GM04504 (cell line): ENCODE measurements at regions not wholly inside any gene's neighbourhood (a gene's known extent, or its start where the extent isn't known, plus 50 kb on each side); places are given as distances from the start of the nearest gene placed in this dataset.

Experiments
- DNase-seq: peaks from one replicate; pipeline ENCODE4 v3.0.0-alpha.2; 2012; ENCODE audit warnings: low read depth

DNA sequence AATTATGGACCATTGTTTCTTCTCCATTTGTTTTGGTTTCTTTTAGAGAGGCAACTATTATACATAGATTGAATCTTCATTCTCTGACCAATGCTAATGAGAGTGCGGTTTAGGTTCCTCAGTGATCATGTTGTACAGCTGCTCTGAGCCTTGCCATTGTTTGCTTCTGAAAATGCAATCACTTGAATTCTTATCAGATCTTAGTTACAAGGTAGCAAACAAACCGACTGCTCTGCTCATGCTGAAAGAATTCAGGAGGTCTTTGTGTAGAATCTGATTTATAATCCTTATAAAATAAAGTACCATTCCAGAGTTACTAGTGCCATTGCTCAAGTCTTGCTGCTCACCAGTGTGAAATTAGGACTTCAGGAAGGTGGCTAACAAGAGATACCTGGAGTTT lies 569.1 kb upstream of the ID4 start:
- no peak for DNase-seq

DNA sequence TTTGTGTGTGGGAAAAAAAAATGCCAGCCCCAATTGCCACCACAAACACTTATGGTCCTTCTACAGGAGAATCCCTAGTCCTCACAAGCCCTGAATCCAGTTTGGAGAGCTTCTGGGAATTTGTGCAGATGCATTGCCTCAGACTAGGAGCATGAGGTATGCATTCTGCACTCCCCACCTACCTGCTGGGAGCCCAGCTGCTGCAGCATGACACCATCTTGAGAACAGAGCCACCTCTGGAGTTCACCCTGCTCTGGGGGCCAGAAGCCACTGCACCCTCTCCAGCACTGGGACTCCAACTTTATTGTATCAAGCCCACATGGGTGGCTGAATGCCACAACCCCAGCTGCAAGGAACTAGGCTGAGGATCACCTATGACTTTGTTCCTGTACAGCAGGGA lies 568.5 kb upstream of the ID4 start:
- DNase-seq, result no peak

DNA sequence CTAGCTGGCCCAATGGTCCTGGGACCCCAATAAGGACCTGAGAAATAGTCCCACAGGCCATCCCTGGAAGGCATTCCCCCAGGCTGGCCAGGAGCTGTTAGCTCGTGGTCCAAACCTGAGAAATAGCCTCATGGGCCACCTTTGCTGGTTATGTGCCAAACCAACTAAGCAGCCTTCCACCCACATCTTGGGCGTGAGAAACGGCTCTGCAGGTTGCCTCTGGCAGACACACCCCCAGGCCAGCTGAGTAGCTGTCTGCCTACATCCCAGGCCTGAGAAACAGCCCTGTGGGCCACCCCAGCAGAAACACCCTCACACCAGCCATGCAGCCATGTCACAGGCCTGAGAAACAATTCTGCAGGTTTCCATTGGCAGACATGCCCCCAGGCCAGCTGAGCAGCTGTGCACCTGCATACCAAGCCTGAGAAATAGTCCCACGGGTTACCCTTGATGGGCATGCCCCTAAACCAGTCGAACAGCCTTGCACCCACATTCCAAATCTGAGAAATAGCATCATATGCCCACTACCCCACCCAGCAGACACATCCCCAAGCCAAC lies 567.8 kb upstream of the ID4 start:
- DNase-seq, result no peak

DNA sequence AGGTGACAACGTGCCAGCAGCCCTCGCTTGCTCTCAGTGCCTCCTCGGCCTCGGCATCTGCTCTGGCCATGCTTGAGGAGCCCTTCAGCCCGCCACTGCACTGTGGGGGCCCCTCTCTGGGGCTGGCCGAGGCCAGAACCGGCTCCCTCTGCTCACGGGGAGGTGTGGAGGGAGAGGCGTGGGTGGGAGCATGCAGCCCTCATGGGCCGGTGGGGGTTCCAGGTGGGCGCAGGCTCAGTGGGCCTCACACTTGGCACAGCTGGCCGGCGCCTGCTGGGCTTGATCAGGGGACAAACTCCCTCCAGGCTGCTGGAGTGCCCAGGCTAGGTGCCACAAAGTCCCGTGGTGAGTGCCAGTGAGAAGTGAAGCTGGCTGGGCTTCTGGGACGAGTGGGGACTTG lies 566.6 kb upstream of the ID4 start:
- DNase-seq, result no peak

DNA sequence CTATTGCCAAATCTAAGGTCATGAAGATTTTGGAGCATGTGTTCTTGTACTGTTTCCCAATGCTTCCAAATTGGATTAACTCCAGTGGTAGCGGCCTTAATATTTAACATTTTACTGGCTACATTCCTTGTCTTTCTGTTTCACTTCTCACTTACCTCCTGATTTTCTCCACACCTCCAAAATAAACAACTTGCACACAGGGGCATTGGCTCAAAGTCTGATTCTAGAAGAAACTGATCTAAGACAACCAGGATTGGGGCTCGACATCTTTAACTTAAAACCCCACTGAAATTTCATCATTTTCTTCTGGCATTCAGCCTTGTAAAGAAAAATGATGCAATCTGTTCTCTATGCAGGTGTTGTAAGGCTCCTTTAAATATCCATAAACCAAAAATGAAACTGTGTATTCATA lies 557.9 kb upstream of the ID4 start:
- DNase-seq, result no peak

DNA sequence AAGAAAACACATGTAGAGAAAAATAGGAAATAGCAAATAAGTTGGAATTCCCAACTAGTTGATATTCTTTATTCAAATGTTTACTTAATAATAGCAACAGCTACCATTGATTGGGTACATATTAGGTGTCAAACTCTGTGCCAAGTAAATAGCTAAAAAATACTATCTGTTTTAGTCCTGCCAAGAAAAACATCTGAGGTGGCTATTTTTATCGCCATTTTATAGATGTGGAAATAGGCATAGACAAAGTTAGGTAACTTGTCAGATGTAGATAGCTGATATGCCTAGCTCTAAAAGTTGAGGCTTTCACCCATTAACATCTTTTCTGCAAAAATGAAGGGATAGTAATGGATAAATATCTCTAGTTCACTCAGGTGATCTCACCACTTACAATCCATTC lies 549.2 kb upstream of the ID4 start:
- no peak for DNase-seq

DNA sequence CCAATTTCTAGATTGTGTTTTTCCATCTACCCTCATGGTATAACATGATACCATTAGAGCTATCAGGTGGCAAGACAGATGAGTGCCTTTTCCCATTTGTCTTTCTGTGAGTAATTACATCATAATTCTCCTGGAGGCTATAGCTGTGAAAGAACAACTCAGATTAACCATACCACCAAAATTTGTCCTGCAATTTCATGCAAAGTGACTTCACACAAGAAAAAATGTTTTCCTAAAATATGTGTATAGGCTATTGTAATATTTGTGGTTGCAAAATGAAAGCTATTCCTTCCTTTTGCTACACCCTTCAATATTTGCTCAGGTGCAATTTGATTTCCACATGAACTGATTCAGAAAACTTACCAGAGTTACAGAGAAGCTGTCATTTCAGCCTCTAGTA lies 547.7 kb upstream of the ID4 start:
- no peak for DNase-seq

DNA sequence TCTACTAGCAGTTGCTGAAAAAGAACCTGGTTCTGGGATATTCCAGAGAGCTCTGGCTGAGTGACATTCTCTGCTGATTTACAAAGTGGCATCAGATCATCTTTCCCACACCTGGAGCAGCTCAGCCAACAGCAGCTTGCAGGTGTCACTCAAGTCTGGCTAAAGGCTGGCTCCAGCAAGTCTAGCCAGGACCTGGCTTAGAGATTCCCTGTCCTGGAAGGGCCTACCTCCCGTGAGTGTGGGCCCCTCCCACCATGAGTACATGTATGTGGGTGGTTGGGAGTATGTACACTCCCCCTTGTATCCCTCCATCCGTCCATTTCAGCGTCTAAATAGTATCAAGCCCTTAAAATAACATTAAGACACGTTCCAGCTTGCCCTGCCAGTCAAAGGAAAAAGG lies 539.3 kb upstream of the ID4 start:
- no peak for DNase-seq

DNA sequence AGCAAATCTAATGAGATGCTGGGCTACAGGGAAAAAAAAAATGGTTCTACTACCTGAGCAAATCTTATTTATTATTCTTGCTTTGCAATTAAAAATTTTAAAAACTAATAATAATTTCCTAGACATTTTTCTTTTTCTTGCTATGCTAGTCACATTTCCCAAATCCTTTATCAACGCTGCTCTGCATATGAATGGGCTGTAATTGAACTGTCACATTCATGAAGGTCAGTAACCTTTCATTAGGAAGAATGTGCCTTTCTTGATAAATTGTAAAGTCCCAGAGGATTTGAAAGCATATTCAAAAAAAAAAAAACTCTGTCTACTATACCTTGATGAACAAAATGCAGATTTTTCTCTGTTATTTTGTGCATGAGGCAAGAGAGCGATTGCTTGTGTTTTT lies 538.7 kb upstream of the ID4 start:
- no peak for DNase-seq

DNA sequence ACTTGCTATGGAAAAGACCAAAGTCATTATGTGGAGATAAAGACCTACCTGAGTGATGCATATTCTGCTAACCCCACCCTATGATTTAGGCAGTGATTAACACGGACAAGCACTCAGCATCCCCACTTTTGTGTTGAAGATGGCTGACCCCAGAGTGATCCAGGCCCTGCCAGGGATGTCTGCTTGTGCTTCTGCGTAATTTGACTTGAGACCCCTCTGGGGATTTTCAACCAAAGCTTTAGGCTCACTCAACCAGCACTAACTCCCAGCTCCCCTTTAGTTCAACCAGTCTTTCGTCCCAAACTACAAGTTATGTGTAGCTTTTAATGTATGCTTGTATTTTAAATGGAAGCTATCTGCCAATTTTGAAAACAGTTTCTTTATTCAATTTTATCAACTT lies 538.0 kb upstream of the ID4 start:
- DNase-seq, result no peak

DNA sequence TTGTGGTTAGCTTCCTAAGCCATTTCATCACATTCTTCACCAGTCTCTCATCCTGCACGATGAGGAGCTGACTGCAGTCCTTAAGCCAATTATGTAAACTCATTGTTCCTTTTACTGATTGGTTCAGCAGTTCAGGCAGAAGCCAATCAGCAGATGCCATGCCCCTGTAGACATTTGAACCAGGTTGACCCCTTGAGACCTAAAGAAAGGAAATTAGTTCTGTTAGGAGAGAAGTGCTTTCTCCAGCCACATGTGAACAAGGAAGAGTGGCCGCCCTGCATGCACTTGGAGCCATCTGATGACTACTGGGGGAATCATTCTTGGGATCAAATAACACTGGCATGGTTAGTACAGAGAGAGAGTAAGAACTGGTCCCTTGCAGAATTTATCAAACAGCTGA lies 535.2 kb upstream of the ID4 start:
- peak; percentile 13 for DNase-seq

DNA sequence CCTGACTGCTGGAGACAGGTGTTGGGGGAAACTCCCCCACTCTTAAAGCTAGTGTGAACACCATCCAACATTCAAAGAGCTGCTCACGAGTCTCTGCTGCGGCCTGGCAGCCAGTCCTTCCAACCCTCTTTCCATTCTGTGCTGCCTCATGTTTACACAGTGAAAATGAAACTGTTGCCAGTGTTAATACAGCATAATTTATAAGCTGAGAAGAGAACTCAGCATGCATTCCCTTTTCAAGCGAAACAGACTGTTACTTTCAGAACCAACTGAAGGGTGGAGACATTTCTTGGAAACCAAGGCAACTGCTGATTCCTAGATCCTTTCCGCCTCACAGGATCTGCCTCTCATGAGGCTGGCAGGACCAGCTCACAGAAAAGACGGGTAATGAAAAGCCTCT lies 533.8 kb upstream of the ID4 start:
- no peak for DNase-seq

DNA sequence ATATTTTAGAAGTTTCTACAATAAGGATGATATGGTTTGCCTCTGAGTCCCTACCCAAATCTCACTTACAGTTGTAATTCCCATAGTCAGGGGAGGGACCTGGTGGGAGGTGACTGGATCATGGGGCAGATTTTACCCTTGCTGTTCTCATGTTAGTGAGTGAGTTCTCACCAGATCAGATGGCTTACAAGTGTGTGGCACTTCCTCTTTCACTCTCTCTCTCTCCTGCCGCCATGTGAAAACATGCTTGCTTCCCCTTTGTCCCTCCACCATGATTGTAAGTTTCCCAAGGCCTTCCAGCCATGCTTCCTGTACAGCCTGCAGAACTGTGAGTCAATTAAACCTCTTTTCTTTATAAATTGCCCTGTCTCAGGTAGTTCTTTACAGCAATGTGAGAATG lies 527.5 kb upstream of the ID4 start:
- no peak for DNase-seq

DNA sequence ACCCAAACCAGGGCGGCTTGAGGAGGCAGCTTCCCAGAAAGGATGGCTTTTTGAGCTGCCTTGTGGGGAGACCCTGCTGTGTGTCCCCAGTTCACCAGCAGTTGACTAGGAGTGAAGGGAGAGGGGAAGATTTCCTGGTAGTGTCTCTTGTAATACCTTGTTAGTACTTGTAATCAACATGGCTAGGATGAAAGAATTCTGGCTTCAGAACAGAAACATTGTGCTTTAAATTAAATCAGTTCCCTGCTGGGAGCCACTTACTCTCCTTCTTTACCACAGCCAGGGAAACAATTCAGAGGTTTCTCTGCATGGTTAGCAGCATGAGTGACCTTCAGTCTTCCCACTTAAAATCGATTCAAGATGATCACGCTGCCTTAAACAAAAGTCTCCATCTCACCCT lies 525.4 kb upstream of the ID4 start:
- no peak for DNase-seq

DNA sequence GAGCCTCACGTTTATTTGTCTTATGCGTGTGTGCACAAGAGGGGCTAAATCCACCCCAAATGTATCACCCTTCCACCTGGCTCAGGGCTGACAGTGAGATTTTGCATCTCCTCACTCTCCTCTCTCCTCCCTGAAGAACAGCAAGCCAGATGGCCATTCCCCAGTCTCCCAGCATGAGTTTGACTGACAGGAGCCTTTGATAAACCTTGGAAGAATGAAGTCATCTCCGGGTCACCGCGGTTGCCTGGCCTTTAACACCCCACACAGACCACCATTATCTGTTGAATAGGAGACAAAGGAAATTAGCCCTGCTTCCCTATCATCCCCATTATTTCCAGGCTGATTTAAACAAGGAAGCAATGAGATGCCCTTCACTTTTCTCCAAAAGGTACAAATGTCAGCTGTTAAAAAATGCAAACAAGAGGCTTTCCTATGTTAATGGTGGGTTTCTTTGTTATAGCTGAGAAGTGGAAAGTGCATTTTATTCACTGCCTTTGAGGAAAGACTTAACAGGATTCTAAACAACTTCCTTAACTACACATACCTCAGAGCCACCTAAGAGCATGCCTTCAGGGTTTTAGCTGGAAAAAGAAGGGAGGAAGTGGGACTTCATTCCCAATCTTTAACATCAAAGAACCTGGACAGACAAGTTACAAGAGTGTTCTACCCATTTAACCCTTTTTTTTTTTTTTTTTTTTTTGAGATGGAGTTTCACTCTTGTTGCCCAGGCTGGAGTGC lies 524.8 kb upstream of the ID4 start:
- DNase-seq, result no peak

DNA sequence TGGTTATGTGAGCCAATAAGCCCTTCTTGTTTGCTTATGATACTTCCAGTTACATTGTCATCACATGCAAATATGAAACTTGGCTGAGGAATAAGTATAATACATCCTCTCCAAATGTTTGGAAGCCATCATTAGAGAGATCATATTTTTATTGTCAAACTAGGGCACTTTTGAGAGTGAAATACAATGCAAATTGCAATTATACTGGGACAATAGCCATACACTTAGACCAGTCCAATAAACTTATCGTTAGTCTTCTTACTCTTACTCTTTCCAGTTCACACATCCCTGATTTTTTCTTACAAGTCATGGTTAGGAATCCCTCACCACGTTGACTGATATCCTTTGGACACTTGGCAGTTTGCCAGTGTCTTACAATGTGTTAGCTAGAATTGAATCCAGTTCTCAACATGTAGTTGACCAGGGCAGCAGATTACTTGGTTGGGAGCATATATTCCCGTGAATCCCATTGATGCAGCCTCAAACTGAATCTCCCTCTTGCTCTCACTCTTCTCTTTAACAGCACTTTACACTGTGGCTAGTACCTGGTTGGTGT lies 519.7 kb upstream of the ID4 start:
- DNase-seq, result no peak

DNA sequence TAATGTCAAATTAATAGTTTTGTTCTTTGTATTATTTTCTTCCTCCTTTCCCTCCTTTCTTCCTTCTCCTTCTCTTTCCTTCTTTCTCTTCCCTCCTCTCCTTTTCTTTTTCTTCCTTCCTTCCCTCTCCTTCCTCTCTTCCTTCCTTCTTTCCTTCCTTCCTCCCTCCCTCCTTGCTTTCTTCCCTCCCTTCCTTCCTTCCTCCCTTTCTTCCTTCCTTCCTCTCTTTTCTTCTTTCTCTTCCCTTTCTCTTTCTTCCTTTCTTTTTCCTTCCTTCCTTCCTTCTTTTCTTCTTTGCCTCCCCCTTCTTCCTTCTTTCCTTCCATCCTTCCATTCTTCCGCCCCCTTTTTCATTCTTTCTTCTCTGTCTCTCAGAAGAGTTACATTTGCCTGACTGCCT lies 518.2 kb upstream of the ID4 start:
- no peak for DNase-seq

DNA sequence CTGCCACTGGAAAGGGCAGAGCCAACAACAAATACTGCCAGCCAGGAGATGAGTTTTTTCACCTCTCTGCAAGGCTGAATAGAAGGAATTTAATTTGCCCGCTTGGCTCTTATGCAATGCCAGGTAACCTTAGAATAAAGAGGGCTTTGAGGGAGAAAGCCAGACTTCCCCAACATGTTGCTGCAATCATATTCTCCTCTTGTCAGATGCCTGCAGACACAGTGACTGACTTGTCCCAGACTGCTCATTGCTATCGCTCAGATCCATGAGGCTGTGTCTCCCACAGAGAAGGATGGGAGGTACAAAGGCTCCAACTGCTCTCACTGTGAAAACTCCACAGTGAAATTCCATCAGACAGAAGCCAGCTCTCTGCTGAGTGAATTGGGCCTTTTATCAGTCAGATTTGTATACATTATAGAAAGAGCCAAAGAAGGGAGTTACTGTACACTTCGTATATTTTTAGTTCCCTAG lies 517.0 kb upstream of the ID4 start:
- no peak for DNase-seq

DNA sequence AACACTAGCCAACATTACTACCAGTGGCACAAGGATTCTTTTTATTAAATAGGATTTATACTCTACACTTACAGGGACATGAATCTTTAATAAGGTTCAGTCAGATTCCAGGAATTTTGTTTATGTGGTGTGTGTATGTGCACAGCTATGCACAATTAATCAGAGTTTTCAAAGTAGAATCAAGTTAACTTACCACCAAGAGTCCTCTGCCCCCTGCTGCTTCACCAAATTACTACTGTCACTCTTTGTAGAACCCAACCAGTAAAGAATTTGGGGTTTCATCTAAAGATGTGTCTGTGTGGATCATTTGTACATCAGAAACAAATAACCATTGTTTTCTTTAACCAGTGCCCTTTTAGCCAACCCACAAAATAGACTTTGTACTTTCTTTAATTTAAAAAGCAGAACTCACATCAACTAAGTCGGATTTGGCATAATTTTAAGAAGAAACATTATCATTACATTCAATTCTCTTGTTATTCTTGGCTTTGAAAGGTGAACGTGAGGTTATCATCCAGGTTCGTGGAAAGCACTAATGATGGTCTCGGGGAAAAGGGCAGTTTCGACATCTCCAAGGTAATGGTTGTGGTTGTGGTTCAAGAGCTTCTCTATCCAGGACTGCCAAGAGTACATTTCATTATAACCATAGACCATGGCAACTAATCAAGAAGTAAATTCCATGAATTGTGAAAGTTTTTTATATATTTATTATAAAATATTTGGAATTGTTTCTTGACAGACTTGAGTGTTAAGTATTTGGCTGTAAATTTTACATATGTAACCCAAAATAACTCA lies 514.3 kb upstream of the ID4 start:
- DNase-seq, result no peak

DNA sequence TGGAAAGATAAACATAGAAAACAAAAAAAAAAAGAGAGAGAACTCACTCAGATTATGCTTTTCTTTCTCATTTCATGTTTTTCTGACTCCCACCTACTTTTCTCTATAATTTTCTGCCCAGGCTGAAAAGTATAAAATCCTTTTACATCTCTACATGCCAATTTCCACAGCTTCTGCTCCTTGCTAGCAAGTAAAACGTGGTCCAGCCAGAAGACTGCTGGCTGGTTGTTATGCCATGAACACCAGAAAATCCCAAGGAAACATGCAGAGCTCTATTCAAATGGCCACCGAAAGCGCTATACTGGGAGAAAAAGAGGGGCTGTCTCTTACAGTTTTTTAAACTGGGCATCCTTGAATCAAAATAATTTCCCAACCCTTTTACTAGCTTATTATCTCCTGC lies 512.8 kb upstream of the ID4 start:
- no peak for DNase-seq

DNA sequence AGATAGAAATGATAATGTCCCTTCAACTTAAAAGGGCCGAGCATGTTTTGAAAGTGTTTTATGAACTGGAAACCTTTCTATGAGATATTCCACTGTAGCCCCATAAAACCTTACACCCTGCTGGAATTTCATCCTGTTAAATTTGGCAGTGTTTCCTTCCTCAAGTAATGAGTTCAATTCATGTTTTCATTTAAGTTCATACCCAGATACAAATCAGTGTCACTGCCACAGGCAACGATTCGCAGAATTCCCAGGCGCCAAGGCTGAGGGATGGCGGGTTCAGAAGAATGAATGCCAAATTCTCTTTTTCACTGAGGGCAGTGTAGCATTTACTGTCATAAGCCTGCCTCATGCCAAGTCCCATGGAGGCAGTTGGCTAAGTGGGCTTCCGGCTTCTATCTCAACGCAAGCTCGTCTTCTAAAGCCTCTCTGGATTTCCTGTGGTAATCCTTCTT lies 511.8 kb upstream of the ID4 start:
- DNase-seq, result no peak

DNA sequence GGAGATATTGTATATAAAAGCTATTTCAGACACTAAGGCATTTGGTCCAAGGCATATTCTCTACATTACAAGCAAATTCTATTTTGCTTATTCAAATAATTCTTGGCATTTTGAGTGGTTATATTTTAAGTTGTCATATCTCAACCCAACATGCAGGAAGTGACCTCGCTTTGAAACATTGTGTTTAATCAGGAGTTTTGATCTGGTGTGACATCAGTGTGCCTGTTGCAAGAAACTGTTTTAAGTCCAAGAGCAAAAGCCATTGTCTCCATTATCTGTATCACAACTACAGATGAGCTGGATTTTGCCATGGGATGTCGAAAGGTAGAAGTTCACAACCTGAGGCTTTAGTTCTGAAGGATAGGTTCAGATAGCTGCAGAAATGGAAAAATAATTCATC lies 509.9 kb upstream of the ID4 start:
- no peak for DNase-seq

DNA sequence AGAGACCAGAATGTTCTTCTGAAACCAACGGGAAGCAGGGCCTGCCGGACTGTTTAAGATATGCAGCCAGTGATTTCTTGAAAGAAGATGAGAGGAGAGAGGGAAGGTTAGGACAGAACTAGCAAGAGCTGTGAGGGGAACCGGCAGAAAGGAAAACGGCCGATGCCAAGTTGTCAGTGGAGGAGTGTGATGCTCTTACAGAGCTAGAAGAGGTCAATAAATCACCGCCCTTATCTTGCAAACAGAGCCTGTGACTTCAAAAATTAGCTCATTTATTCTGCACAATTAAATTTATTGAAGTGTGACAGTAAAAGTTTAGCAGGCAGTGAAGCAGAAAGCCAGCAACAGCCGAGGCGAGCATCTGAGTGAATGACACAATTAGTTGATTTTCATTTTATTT lies 509.5 kb upstream of the ID4 start:
- no peak for DNase-seq
